Smooth muscle cell (in vitro differentiated cells): ENCODE measurements at regions not wholly inside any gene's neighbourhood (a gene's known extent, or its start where the extent isn't known, plus 50 kb on each side); places are given as distances from the start of the nearest gene placed in this dataset.

Experiments used
- DNase-seq: peaks from one replicate; lab custom pipeline; 2025; ENCODE audit not compliant: unreplicated experiment; lab: John Stamatoyannopoulos, UW
- H2AFZ ChIP-seq: fragments of 200-600 bp; sonication (generic); 2 replicates; pipeline ENCODE4 v1.6.0; 2016; ENCODE audit warnings: antibody characterized with exemption, low read depth, mild to moderate bottlenecking
- H3F3A ChIP-seq: fragments of 200-600 bp; sonication (generic); 2 replicates; pipeline ENCODE4 v1.6.0; 2017; ENCODE audit warnings: antibody characterized with exemption, low read depth
- H3K27ac ChIP-seq: fragments of 200-600 bp; sonication (generic); 2 replicates; pipeline ENCODE4 v1.5.1; 2016; ENCODE audit warnings: low read depth, mild to moderate bottlenecking
- H3K27me3 ChIP-seq: fragments of 200-600 bp; sonication (generic); 2 replicates; pipeline ENCODE4 v1.6.1; 2016; ENCODE audit warnings: low read depth, mild to moderate bottlenecking
- H3K36me3 ChIP-seq: fragments of 200-600 bp; sonication (generic); 2 replicates; pipeline ENCODE4 v1.5.1; 2016; ENCODE audit warnings: low read depth
- H3K4me1 ChIP-seq: fragments of 200-600 bp; sonication (generic); 2 replicates; pipeline ENCODE4 v1.5.1; 2016; ENCODE audit warnings: low read depth
- H3K4me2 ChIP-seq: fragments of 200-600 bp; sonication (generic); 2 replicates; pipeline ENCODE4 v1.6.0; 2016; ENCODE audit warnings: mild to moderate bottlenecking
- H3K4me3 ChIP-seq: fragments of 200-600 bp; sonication (generic); 2 replicates; pipeline ENCODE4 v1.5.1; 2016; ENCODE audit warnings: mild to moderate bottlenecking
- H3K79me2 ChIP-seq: fragments of 200-600 bp; sonication (generic); 2 replicates; pipeline ENCODE4 v1.6.0; 2016; ENCODE audit warnings: low read depth, mild to moderate bottlenecking
- H3K9ac ChIP-seq: fragments of 200-600 bp; sonication (generic); 2 replicates; pipeline ENCODE4 v1.6.0; 2016; ENCODE audit warnings: low read depth
- H3K9me3 ChIP-seq: fragments of 200-600 bp; sonication (generic); replicated peaks from 2 replicates; pipeline ENCODE4 v1.5.1; 2016; ENCODE audit warnings: low read depth
- H4K20me1 ChIP-seq: fragments of 200-600 bp; sonication (generic); 2 replicates; pipeline ENCODE4 v1.6.0; 2016; ENCODE audit warnings: low read depth
- WGBS: methylation state at CpG from one replicate; pipeline ENCODE4 v1.1.7; 2016; ENCODE audit warnings: low lambda C conversion rate; 5-methylcytosine and 5-hydroxymethylcytosine counted together
- TF ChIP-seq, protein P1 (sequence below): fragments of 200-600 bp; sonication (generic); IDR thresholded peaks from 2 replicates; pipeline ENCODE4 v1.5.1; 2017; ENCODE audit warnings: borderline replicate concordance, mild to moderate bottlenecking, antibody characterized with exemption; ENCODE audit not compliant: insufficient read depth, poor library complexity, severe bottlenecking

DNA sequence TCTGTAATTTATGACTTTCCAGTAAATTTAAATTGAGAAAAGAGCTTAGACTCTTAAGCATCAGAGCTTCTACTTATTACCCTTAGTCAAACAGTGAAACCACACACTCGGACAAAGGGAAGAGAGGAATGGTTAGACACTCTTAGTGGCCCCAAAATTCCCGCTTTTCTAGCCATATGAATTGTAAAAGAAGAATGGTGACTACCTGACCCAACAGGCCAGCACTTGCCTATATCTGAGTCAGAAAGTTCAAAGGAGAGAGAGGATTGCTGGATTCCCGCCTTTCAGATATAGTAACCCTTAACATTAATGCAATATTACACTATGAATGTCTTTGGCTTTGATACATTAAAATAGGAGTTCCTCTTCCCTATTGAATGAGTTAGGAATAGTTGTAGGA lies 317.3 kb downstream of the PCDH17 start:
- Histone ChIP-seq H3K27me3 (no peaks in the 10 kb centered on the region), H3K4me2 (no peak overlapping the region), H3K36me3 (no peaks in the 10 kb centered on the region), H3K9ac (no peak overlapping the region), H4K20me1 (no peaks in the 10 kb centered on the region), H3K79me2 (no peaks in the 10 kb centered on the region), H2AFZ (no peak overlapping the region), H3F3A (no peaks in the 10 kb centered on the region), H3K4me1 (no peaks in the 10 kb centered on the region), H3K27ac (no peak overlapping the region), H3K9me3 (no peaks in the 10 kb centered on the region), H3K4me3 (no peak overlapping the region)
- TF ChIP-seq, protein P1, sequence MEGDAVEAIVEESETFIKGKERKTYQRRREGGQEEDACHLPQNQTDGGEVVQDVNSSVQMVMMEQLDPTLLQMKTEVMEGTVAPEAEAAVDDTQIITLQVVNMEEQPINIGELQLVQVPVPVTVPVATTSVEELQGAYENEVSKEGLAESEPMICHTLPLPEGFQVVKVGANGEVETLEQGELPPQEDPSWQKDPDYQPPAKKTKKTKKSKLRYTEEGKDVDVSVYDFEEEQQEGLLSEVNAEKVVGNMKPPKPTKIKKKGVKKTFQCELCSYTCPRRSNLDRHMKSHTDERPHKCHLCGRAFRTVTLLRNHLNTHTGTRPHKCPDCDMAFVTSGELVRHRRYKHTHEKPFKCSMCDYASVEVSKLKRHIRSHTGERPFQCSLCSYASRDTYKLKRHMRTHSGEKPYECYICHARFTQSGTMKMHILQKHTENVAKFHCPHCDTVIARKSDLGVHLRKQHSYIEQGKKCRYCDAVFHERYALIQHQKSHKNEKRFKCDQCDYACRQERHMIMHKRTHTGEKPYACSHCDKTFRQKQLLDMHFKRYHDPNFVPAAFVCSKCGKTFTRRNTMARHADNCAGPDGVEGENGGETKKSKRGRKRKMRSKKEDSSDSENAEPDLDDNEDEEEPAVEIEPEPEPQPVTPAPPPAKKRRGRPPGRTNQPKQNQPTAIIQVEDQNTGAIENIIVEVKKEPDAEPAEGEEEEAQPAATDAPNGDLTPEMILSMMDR = no peak
- 77% methylated on average over 3 of the region's 3 CpGs for WGBS
- no peak for DNase-seq

DNA sequence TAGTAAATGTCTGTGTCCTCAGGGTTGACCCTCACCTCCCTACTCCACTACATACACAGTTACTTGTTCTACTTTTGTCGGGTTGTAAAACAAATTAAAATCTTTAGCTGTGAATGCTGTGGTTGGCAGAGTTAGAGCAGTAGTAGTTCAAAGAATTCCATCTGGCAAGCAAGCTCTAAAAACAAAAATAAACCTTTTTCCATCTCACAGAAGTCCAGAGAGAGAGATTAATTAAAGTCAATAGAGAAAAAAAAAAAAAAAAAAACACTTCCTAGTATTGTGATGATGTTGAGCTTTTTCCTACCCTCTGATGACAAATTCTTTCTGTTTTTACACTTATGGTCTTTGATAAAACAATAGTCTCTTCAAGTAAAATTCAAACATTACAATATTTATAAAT lies 338.4 kb downstream of the PCDH17 start:
- Histone ChIP-seq H3K27ac (no peak overlapping the region), H3K9ac (no peak overlapping the region), H3K4me2 (no peak overlapping the region), H3F3A (no peaks in the 10 kb centered on the region), H4K20me1 (no peaks in the 10 kb centered on the region), H3K79me2 (no peaks in the 10 kb centered on the region), H3K9me3 (no peaks in the 10 kb centered on the region), H2AFZ (no peak overlapping the region), H3K4me1 (no peaks in the 10 kb centered on the region), H3K36me3 (no peaks in the 10 kb centered on the region), H3K4me3 (no peak overlapping the region), H3K27me3 (no peaks in the 10 kb centered on the region)
- DNase-seq = no peak
- 93% methylated on average over 1 of the region's 1 CpG for WGBS
- TF ChIP-seq, protein P1 = no peak

DNA sequence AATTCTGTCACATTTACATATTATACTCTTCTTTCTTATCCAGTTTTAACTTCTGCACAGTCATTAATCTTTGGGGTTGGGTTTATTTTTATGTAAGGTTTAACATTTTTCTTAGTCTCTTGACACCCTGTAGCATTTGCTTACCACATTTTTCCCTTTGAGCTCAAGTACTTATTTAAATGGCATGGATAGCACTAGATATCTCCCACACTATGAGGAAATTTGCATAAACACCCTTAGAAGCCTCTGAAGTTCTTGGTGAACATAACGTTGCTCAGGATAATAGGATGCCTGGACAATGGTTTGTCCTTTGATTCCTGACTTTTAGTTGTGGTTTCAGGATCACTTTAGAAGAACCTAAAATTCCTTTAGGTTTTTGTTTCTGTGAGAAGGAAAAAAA lies 338.9 kb downstream of the PCDH17 start:
- no peak overlapping the region for H3K4me3 ChIP-seq
- no peak overlapping the region for H2AFZ ChIP-seq
- no peaks in the 10 kb centered on the region for H3K79me2 ChIP-seq
- no peaks in the 10 kb centered on the region for H3K4me1 ChIP-seq
- H3K27ac ChIP-seq = no peak overlapping the region
- H3K36me3 ChIP-seq = no peaks in the 10 kb centered on the region
- no peak overlapping the region for H3K9ac ChIP-seq
- no peaks in the 10 kb centered on the region for H3K27me3 ChIP-seq
- no peaks in the 10 kb centered on the region for H3F3A ChIP-seq
- H4K20me1 ChIP-seq = no peaks in the 10 kb centered on the region
- H3K9me3 ChIP-seq = no peaks in the 10 kb centered on the region
- TF ChIP-seq, protein P1 = no peak
- H3K4me2 ChIP-seq = no peak overlapping the region
- WGBS = 51% methylated on average over 1 of the region's 1 CpG
- DNase-seq = no peak

DNA sequence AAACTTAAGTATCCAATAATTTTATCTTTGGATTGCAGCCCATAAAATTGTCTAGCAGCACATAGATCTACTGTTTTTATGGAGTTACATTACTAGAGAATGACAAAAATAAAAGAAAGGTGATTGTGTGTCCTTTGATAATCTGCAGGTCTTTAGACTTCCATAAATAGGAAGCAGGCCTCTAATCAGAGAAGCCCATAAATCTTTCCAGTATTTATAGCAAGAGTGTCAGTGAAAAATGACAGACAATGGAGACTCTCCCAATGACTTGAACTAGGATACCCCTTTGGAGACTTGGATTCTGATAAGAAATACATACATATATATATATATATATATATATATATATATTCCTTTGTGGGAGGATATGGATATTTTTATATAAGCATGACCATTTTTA lies 351.2 kb downstream of the PCDH17 start:
- Histone ChIP-seq H3K4me3 (no peak overlapping the region), H2AFZ (no peak overlapping the region), H3K4me1 (no peaks in the 10 kb centered on the region), H3K9ac (no peak overlapping the region), H4K20me1 (no peaks in the 10 kb centered on the region), H3K36me3 (no peaks in the 10 kb centered on the region), H3K4me2 (no peak overlapping the region), H3K9me3 (no peaks in the 10 kb centered on the region), H3F3A (no peaks in the 10 kb centered on the region), H3K79me2 (no peaks in the 10 kb centered on the region), H3K27ac (no peak overlapping the region), H3K27me3 (no peaks in the 10 kb centered on the region)
- TF ChIP-seq, protein P1 = no peak
- DNase-seq = no peak
